ENCODE measurements at regions not wholly inside any gene's neighbourhood (a gene's known extent, or its start where the extent isn't known, plus 50 kb on each side); places are given as distances from the start of the nearest gene placed in this dataset.

DNA sequence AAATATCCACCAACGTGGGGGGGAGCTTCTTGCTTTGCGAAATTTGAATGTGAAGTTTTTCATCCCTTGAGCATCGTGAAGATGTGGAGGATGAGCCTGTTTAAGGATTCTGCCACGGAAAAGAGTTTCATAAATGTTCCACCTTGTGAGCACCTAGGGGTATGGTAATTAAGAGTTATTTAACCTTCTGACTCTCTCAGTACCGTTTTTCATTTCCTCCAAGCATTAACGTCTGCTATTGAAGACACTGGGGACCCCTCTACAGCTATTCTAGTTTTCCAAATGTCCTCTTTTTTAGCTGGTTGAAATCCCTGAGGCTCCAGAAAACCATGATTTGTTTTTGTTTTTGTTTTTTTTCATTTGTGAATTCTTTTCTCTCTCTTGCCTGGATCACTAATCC, 79.1 kb upstream of the GALNT2 start:
- no peak for DNase-seq (ENCODE audit: low spot score)
- intact Hi-C loops (cut with micrococcal nuclease), result no loop called here
- Mint-ChIP-seq H3K36me3 (ENCODE audit: low read depth) (no peaks in the 10 kb centered on the region), H3K4me1 (ENCODE audit: low read depth) (no peaks in the 10 kb centered on the region), H3K9me3 (no peaks in the 10 kb centered on the region), H3K27me3 (ENCODE audit: low read depth) (no peaks in the 10 kb centered on the region), H3K27ac (no peak overlapping the region), H3K4me3 (ENCODE audit: low read depth) (no peak overlapping the region)

DNA sequence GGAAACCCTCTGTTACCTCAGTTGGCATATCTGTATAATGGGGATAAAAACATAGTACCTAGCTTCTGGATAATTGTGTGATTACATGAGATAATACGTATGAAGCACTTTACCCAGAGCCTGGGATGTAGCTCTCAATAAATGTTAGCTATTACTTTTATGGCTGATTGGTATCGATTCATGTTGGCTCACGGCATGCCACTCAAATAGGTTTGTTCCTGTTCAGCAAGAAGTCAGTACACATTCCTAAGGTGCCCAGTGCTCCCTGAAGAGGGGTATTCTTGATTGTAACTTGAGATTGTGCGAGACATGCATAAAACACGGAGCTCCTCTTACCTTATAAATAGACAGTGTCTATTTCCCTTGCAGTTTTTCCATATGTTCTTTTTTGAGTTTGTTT, 78.5 kb upstream of the GALNT2 start:
- intact Hi-C loops (cut with micrococcal nuclease), result no loop called here
- Mint-ChIP-seq H3K4me1 (ENCODE audit: low read depth) (no peaks in the 10 kb centered on the region), H3K9me3 (no peaks in the 10 kb centered on the region), H3K36me3 (ENCODE audit: low read depth) (no peaks in the 10 kb centered on the region), H3K27me3 (ENCODE audit: low read depth) (no peaks in the 10 kb centered on the region), H3K4me3 (ENCODE audit: low read depth) (no peak overlapping the region), H3K27ac (no peak overlapping the region)
- no peak for DNase-seq (ENCODE audit: low spot score)

DNA sequence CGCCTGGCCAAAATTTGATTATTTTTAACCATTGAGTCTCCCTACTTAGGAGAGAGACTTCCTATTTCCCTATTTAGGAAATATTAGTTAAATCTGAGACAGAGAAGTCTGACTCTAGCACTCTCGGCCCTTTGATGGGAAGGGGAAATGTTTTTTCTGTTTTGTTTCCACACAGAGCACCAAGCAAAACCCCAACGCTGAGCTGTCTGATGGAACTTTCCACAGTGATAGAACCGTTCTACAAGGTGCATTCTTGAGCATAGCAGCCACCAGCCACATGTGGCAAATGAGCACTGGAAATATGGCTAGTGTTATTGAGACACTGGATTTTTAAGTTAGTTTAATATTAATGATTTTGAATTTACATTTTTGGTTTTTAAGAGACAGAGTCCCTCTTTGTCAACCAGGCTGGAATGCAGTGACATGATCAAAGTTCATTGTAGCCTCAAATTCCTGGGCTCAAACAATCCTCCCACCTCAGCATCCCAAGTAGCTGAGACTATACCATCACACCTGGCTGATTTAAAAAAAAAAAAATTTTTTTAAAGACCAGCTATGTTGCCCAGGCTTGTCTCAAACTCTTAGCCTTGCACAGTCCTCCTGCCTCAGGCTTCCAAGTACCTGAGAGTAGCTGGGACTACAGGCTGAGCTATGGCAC, 77.3 kb upstream of the GALNT2 start:
- no peaks in the 10 kb centered on the region for H3K4me1 Mint-ChIP-seq (ENCODE audit: low read depth)
- H3K27me3 Mint-ChIP-seq (ENCODE audit: low read depth), result no peaks in the 10 kb centered on the region
- intact Hi-C loops (cut with micrococcal nuclease), result no loop called here

DNA sequence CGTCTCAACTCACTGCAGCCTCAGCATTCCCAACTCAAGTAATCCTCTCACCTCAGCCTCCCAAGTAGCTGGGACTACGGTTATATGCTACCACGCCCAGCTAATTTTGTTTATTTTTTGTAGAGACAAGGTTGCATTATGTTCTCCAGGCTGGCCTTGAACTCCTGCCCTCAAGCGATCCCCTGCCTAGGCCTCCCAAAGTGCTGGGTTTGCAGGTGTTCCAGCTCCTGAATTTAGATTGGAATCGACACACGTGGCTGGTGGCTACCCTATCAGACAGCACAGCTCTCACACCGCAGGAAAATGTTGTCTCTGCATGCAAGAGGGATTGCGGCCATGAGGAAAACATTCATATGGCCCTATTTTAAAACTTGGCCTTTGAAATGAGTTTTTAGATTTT, 76.7 kb upstream of the GALNT2 start:
- H3K36me3 Mint-ChIP-seq (ENCODE audit: low read depth), result no peaks in the 10 kb centered on the region
- H3K9me3 Mint-ChIP-seq, result no peaks in the 10 kb centered on the region
- intact Hi-C loops (cut with micrococcal nuclease), result no loop called here
- H3K4me1 Mint-ChIP-seq (ENCODE audit: low read depth), result no peaks in the 10 kb centered on the region
- H3K4me3 Mint-ChIP-seq (ENCODE audit: low read depth), result no peak overlapping the region
- no peaks in the 10 kb centered on the region for H3K27me3 Mint-ChIP-seq (ENCODE audit: low read depth)
- no peak for DNase-seq (ENCODE audit: low spot score)
- H3K27ac Mint-ChIP-seq, result no peak overlapping the region

More for the DNA sequence above, 77.3 kb upstream of the GALNT2 start:
- no peak for DNase-seq (ENCODE audit: low spot score)
- H3K9me3 Mint-ChIP-seq, result no peaks in the 10 kb centered on the region
- no peaks in the 10 kb centered on the region for H3K36me3 Mint-ChIP-seq (ENCODE audit: low read depth)
- no peak overlapping the region for H3K27ac Mint-ChIP-seq
- no peak overlapping the region for H3K4me3 Mint-ChIP-seq (ENCODE audit: low read depth)

DNA sequence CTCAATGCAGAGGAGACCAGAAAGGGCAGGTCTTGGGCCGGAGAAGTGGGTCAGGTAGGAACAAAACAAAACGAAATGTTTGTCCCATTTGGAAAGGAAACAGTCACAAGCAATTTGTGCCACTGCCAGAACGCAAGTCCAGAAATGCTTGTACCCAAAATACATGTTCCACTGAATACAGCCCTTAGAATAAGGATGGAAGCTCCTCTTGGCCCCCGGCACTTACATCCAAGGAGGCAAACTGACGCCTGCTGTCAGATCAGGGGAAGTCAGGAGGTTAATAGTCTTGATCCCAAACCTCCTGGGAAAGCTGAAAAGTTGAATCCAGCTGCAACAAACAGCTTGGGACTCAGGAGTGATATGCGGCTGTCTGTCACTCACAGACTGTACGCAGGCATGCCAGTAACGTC, 75.9 kb upstream of the GALNT2 start:
- DNase-seq (ENCODE audit: low spot score), result no peak
- no peak overlapping the region for H3K4me3 Mint-ChIP-seq (ENCODE audit: low read depth)
- intact Hi-C loops (cut with micrococcal nuclease), result no loop called here
- H3K27ac Mint-ChIP-seq, result no peak overlapping the region
- no peaks in the 10 kb centered on the region for H3K27me3 Mint-ChIP-seq (ENCODE audit: low read depth)
- peaks cover 3% of the 10 kb centered on the region for H3K4me1 Mint-ChIP-seq (ENCODE audit: low read depth)
- H3K9me3 Mint-ChIP-seq, result no peaks in the 10 kb centered on the region
- no peaks in the 10 kb centered on the region for H3K36me3 Mint-ChIP-seq (ENCODE audit: low read depth)

DNA sequence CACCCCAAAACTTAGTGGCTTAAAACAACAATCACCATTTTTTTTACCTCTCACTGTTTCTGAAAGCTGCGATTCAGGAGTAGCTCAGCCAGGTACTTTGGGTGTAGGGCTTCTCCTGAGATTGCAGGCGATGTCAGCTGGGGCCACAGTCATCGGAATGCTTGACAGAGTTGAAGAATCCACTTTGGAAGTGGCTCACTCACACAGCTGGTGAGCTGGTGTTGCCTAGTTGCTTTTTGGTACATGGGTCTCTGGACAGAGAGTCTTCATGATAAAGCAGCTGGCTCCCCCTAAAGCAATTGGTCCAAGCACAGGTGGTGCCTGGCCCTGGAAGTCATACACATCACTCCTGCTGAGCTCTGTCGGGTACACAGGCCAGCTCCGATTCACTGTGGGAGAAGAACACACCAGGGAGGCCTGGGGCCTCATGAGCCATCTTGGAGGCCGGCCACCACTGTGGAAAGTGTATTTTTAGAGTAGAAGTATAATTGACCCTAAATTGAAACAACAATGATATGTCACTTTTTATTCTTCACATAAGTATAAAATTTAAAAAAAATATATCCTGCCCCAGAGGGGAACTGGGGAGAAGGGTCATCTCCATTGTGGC, 75.2 kb upstream of the GALNT2 start:
- no peaks in the 10 kb centered on the region for H3K36me3 Mint-ChIP-seq (ENCODE audit: low read depth)
- no peak overlapping the region for H3K27ac Mint-ChIP-seq
- intact Hi-C loops (cut with micrococcal nuclease), result no loop called here
- H3K4me1 Mint-ChIP-seq (ENCODE audit: low read depth), result peaks cover 3% of the 10 kb centered on the region
- DNase-seq (ENCODE audit: low spot score), result no peak
- no peaks in the 10 kb centered on the region for H3K27me3 Mint-ChIP-seq (ENCODE audit: low read depth)
- H3K4me3 Mint-ChIP-seq (ENCODE audit: low read depth), result no peak overlapping the region
- H3K9me3 Mint-ChIP-seq, result no peaks in the 10 kb centered on the region

DNA sequence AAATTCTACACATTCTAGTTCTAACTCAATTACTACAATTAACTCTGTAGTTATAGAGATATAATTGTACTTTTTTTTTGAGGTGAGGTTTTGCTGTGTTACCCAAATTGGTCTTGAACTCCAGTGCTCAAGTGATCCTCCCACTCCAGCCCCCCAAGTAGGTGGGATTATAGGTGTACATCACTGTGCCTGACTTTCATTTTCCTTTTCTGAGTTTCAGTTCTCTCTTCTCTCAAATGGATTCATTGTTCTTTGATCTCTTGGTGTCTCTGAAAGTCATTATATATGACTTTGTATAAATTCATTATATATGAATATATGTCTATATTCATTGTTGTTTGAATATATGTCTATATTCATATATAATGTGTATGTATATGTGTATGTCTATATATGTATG, 74.0 kb upstream of the GALNT2 start:
- DNase-seq (ENCODE audit: low spot score), result no peak
- no peak overlapping the region for H3K4me3 Mint-ChIP-seq (ENCODE audit: low read depth)
- no peaks in the 10 kb centered on the region for H3K9me3 Mint-ChIP-seq
- H3K27me3 Mint-ChIP-seq (ENCODE audit: low read depth), result no peaks in the 10 kb centered on the region
- intact Hi-C loops (cut with micrococcal nuclease), result no loop called here
- H3K36me3 Mint-ChIP-seq (ENCODE audit: low read depth), result no peaks in the 10 kb centered on the region
- peaks cover 3% of the 10 kb centered on the region for H3K4me1 Mint-ChIP-seq (ENCODE audit: low read depth)
- no peak overlapping the region for H3K27ac Mint-ChIP-seq

DNA sequence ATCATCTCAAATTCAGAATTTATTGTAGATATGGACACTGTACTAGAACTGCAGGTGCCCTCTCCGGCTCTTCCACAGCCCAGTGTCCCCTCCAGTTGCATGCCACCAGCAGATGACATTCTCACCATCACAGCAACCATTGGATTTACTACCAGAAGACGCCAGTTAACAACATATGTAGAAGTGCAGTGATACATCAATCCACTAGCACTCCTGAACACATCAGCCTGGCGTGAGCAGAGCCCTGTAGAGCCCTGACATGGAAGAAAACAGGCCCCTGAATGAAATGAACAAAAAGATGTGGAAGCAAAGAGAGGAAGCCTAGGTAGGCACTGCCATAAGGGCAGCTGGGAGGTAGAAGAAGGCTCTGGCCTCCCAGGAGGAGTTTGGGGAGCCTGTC, 73.1 kb upstream of the GALNT2 start:
- Mint-ChIP-seq H3K4me1 (ENCODE audit: low read depth) (peaks cover 3% of the 10 kb centered on the region), H3K9me3 (no peaks in the 10 kb centered on the region), H3K27me3 (ENCODE audit: low read depth) (no peaks in the 10 kb centered on the region), H3K4me3 (ENCODE audit: low read depth) (no peak overlapping the region), H3K27ac (no peak overlapping the region), H3K36me3 (ENCODE audit: low read depth) (no peaks in the 10 kb centered on the region)
- intact Hi-C loops (cut with micrococcal nuclease), result no loop called here
- no peak for DNase-seq (ENCODE audit: low spot score)

DNA sequence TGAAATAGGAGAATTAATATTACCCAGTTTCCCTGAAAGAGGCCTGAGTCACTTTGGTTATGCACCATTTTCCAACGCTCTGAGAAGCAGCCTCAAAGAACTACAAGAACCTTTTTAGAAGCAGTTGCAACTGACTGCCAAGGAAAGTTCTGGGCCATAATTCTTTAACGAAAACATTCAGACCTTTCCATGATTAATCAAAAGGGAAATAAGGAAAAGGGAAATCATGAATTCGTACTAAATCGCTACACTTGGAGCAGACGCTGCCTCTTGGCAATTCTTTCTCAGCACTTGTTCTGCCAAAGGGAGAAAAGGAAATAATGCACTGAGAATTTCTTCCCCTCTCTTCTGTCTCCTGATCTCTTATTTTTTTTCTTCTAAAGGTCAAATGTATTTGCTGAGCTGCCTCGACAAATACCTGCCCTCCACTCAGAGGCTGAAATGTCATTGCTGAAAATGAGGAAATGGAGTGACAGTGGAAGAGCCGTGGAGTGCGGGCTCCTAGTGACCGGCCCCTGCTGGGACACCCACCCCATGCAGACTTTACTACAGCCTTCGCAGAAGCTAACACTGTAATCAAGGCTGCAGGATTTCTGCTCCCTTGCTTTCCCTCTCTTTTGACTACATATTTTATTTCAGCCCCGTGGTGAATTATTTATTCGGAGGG, 67.9 kb upstream of the GALNT2 start:
- no peak overlapping the region for H3K27ac Mint-ChIP-seq
- peaks cover 3% of the 10 kb centered on the region for H3K4me1 Mint-ChIP-seq (ENCODE audit: low read depth)
- H3K9me3 Mint-ChIP-seq, result no peaks in the 10 kb centered on the region
- H3K36me3 Mint-ChIP-seq (ENCODE audit: low read depth), result no peaks in the 10 kb centered on the region
- H3K27me3 Mint-ChIP-seq (ENCODE audit: low read depth), result peaks cover 11% of the 10 kb centered on the region
- intact Hi-C loops (cut with micrococcal nuclease), result no loop called here
- H3K4me3 Mint-ChIP-seq (ENCODE audit: low read depth), result no peak overlapping the region
- no peak for DNase-seq (ENCODE audit: low spot score)

DNA sequence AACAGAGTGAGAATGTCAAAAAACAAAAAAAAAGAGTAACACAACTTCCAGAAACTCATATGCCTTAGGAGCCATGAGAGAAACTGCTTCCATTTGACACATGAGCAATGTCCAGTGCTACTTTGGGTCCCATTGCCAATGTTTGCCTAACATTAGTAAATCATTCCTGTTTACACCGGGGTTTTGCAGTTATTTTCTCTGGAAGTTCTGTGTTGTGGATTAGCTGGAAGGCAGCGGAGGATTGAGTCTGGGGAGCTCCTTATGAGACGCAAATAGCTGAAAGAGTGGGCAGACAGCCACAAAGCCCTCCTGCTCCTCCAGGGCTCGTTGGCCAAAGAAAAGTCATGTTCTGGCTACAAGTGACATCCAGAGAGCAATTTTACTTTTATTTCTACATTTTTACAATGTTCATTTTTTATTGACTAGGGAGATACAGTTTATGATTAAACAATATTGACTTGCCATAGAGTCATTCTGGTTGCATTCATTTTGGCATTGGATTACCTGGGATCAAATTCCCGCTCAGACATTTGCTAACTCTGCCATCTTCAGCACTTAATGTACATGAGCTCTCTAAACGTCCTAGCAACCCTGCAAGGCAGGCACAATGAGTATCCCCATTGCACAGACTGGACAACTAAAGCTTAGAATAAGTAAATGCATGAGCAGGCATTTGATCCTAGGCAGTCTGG, 66.4 kb upstream of the GALNT2 start:
- intact Hi-C loops (cut with micrococcal nuclease), result no loop called here
- DNase-seq (ENCODE audit: low spot score), result no peak
- peaks cover 3% of the 10 kb centered on the region for H3K4me1 Mint-ChIP-seq (ENCODE audit: low read depth)
- H3K4me3 Mint-ChIP-seq (ENCODE audit: low read depth), result no peak overlapping the region
- no peaks in the 10 kb centered on the region for H3K36me3 Mint-ChIP-seq (ENCODE audit: low read depth)
- H3K27me3 Mint-ChIP-seq (ENCODE audit: low read depth), result peaks cover 13% of the 10 kb centered on the region
- H3K27ac Mint-ChIP-seq, result no peak overlapping the region
- H3K9me3 Mint-ChIP-seq, result no peaks in the 10 kb centered on the region

DNA sequence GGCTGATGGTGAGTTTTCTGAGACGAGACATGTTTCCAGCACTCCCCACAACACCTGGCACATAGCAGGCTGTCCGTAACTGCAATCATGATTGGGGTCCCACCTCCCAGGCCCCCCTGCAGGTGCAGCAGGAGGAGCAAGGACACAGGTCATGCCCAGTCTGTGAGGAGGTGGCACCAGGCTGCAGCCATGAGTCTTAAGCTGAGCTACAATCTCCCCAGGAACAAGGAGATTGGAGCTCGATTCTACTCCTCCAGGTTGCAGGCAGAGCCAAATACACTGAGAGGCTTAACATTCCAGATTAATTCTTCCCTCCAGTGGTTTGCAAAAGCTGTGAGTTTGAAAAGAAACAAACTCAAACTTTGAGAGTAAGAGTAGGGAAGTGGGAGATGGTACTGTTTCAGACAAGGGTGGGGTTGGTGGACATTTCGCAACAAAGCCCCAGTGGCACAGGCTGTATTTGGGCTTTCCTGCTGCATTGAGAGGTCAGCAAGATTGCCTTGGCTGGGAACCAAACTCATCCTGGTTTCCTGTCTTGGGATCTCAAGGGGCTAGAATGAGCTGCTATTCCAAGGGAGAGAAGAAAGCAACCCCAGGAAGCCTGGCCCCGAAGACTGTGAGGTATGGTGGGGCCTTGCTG, 64.8 kb upstream of the GALNT2 start:
- H3K36me3 Mint-ChIP-seq (ENCODE audit: low read depth), result no peaks in the 10 kb centered on the region
- intact Hi-C loops (cut with micrococcal nuclease), result no loop called here
- H3K4me1 Mint-ChIP-seq (ENCODE audit: low read depth), result no peaks in the 10 kb centered on the region
- no peaks in the 10 kb centered on the region for H3K9me3 Mint-ChIP-seq
- DNase-seq (ENCODE audit: low spot score), result no peak
- H3K4me3 Mint-ChIP-seq (ENCODE audit: low read depth), result no peak overlapping the region
- H3K27ac Mint-ChIP-seq, result no peak overlapping the region
- peaks cover 13% of the 10 kb centered on the region for H3K27me3 Mint-ChIP-seq (ENCODE audit: low read depth)

DNA sequence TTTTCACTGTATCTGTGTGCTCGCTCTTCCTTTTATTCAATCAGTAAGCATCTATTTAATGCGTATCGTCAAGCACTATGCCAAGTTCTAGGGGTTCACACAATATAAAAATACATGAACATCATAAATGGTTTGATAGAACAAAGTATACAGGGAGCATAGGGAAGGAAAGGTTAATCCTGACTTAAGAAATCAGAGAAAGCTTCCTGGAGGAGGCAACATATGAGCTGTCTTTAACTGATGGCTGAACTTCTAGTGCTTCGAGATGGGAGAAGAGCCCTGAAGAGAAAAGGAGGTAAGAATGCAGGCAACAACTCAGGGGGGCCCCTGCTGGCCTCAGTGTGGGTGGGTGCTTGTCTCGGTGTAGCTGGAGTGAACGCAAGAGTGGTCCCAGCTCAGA, 63.6 kb upstream of the GALNT2 start:
- Mint-ChIP-seq H3K27ac (no peak overlapping the region), H3K9me3 (no peaks in the 10 kb centered on the region), H3K27me3 (ENCODE audit: low read depth) (peaks cover 13% of the 10 kb centered on the region), H3K4me3 (ENCODE audit: low read depth) (no peak overlapping the region), H3K4me1 (ENCODE audit: low read depth) (no peaks in the 10 kb centered on the region), H3K36me3 (ENCODE audit: low read depth) (no peaks in the 10 kb centered on the region)
- intact Hi-C loops (cut with micrococcal nuclease), result no loop called here
- DNase-seq (ENCODE audit: low spot score), result no peak

DNA sequence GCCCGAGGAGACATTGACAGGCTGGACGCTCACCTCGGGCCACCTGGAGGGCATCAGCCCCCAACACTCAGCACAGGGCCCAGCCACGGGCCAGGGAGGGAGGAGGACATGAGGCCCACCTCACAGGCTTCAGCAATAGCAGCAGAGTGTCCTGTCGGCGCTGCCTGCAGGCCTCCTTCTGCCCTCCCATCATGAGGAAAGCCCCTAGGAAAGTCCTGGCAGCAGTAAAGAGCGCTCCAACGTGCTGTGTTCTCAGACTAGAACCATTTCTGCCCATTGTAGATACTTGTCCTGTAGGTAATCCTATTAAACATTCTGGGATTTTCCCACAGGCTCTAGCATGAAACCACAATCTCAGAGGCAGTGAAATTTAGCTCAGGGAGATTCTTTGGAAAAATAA, 62.0 kb upstream of the GALNT2 start:
- Mint-ChIP-seq H3K4me3 (ENCODE audit: low read depth) (no peak overlapping the region), H3K27ac (no peak overlapping the region), H3K27me3 (ENCODE audit: low read depth) (peaks cover 10% of the 10 kb centered on the region)

More for the DNA sequence above, 62.0 kb upstream of the GALNT2 start:
- Mint-ChIP-seq H3K36me3 (ENCODE audit: low read depth) (no peaks in the 10 kb centered on the region), H3K9me3 (no peaks in the 10 kb centered on the region), H3K4me1 (ENCODE audit: low read depth) (no peaks in the 10 kb centered on the region)
- DNase-seq (ENCODE audit: low spot score), result no peak
- intact Hi-C loops (cut with micrococcal nuclease), result no loop called here
